ENCODE measurements at regions not wholly inside any gene's neighbourhood (a gene's known extent, or its start where the extent isn't known, plus 50 kb on each side); places are given as distances from the start of the nearest gene placed in this dataset.
"Not testable (repeated sequence)": the region's sequence is repeated elsewhere in the genome, so short reads cannot be mapped to it uniquely, and the experiment has no call there.

DNA sequence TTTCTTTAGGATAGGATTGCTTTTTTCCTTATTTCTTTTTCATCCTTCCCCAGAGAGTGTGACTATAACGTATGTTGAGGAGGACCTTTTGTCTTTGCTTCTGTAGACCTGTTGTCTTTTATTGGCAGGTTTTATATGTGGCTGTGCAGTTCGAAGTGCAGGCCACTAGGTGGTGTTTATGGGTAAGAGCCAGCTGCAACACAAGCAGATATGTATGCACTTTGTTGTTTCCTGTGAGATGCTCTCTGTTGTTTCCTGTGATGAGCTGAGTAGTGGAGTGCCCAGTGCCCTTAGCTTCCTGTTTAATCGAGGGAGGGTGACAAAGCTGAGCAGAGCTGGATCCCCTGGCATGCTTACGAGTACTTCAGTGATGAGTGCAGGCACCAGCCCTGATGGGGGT lies 50.0 kb upstream of the TGIF2LX start:
- TF ChIP-seq CTCF (IDR thresholded peaks at IDR 0.05): peak in 1 of 4 experiments; percentile 35
- not testable (repeated sequence) for TF ChIP-seq POLR2A, POLR2AphosphoS5 (IDR thresholded peaks at IDR 0.05)

Data from gastroesophageal sphincter (tissue), 3 donors.